Smooth muscle cell (in vitro differentiated cells): ENCODE measurements at regions not wholly inside any gene's neighbourhood (a gene's known extent, or its start where the extent isn't known, plus 50 kb on each side); places are given as distances from the start of the nearest gene placed in this dataset.

Source experiments
- DNase-seq: peaks from one replicate; lab custom pipeline; 2025; ENCODE audit not compliant: unreplicated experiment; lab: John Stamatoyannopoulos, UW
- H2AFZ ChIP-seq: fragments of 200-600 bp; sonication (generic); 2 replicates; pipeline ENCODE4 v1.6.0; 2016; ENCODE audit warnings: antibody characterized with exemption, low read depth, mild to moderate bottlenecking
- H3F3A ChIP-seq: fragments of 200-600 bp; sonication (generic); 2 replicates; pipeline ENCODE4 v1.6.0; 2017; ENCODE audit warnings: antibody characterized with exemption, low read depth
- H3K27ac ChIP-seq: fragments of 200-600 bp; sonication (generic); 2 replicates; pipeline ENCODE4 v1.5.1; 2016; ENCODE audit warnings: low read depth, mild to moderate bottlenecking
- H3K27me3 ChIP-seq: fragments of 200-600 bp; sonication (generic); 2 replicates; pipeline ENCODE4 v1.6.1; 2016; ENCODE audit warnings: low read depth, mild to moderate bottlenecking
- H3K36me3 ChIP-seq: fragments of 200-600 bp; sonication (generic); 2 replicates; pipeline ENCODE4 v1.5.1; 2016; ENCODE audit warnings: low read depth
- H3K4me1 ChIP-seq: fragments of 200-600 bp; sonication (generic); 2 replicates; pipeline ENCODE4 v1.5.1; 2016; ENCODE audit warnings: low read depth
- H3K4me2 ChIP-seq: fragments of 200-600 bp; sonication (generic); 2 replicates; pipeline ENCODE4 v1.6.0; 2016; ENCODE audit warnings: mild to moderate bottlenecking
- H3K4me3 ChIP-seq: fragments of 200-600 bp; sonication (generic); 2 replicates; pipeline ENCODE4 v1.5.1; 2016; ENCODE audit warnings: mild to moderate bottlenecking
- H3K79me2 ChIP-seq: fragments of 200-600 bp; sonication (generic); 2 replicates; pipeline ENCODE4 v1.6.0; 2016; ENCODE audit warnings: low read depth, mild to moderate bottlenecking
- H3K9ac ChIP-seq: fragments of 200-600 bp; sonication (generic); 2 replicates; pipeline ENCODE4 v1.6.0; 2016; ENCODE audit warnings: low read depth
- H3K9me3 ChIP-seq: fragments of 200-600 bp; sonication (generic); replicated peaks from 2 replicates; pipeline ENCODE4 v1.5.1; 2016; ENCODE audit warnings: low read depth
- H4K20me1 ChIP-seq: fragments of 200-600 bp; sonication (generic); 2 replicates; pipeline ENCODE4 v1.6.0; 2016; ENCODE audit warnings: low read depth
- WGBS: methylation state at CpG from one replicate; pipeline ENCODE4 v1.1.7; 2016; ENCODE audit warnings: low lambda C conversion rate; 5-methylcytosine and 5-hydroxymethylcytosine counted together
- TF ChIP-seq, protein P1 (sequence below): fragments of 200-600 bp; sonication (generic); IDR thresholded peaks from 2 replicates; pipeline ENCODE4 v1.5.1; 2017; ENCODE audit warnings: borderline replicate concordance, mild to moderate bottlenecking, antibody characterized with exemption; ENCODE audit not compliant: insufficient read depth, poor library complexity, severe bottlenecking

GRCh38 chr2:181817509-181817908 is 74.0 kb upstream of the ITPRID2 start:
- TF ChIP-seq, protein P1, sequence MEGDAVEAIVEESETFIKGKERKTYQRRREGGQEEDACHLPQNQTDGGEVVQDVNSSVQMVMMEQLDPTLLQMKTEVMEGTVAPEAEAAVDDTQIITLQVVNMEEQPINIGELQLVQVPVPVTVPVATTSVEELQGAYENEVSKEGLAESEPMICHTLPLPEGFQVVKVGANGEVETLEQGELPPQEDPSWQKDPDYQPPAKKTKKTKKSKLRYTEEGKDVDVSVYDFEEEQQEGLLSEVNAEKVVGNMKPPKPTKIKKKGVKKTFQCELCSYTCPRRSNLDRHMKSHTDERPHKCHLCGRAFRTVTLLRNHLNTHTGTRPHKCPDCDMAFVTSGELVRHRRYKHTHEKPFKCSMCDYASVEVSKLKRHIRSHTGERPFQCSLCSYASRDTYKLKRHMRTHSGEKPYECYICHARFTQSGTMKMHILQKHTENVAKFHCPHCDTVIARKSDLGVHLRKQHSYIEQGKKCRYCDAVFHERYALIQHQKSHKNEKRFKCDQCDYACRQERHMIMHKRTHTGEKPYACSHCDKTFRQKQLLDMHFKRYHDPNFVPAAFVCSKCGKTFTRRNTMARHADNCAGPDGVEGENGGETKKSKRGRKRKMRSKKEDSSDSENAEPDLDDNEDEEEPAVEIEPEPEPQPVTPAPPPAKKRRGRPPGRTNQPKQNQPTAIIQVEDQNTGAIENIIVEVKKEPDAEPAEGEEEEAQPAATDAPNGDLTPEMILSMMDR: no peak
- no peak overlapping the region for H3K9ac ChIP-seq
- H2AFZ ChIP-seq: peak overlapping the region; percentile 75
- no peaks in the 10 kb centered on the region for H3K79me2 ChIP-seq
- H3K4me1 ChIP-seq: peaks cover 4% of the 10 kb centered on the region
- H3F3A ChIP-seq: no peaks in the 10 kb centered on the region
- H3K9me3 ChIP-seq: no peaks in the 10 kb centered on the region
- no peaks in the 10 kb centered on the region for H3K27me3 ChIP-seq
- no peaks in the 10 kb centered on the region for H3K36me3 ChIP-seq
- H3K4me2 ChIP-seq: peak overlapping the region; percentile 29
- no peak for DNase-seq
- H3K4me3 ChIP-seq: no peak overlapping the region
- peak overlapping the region; percentile 42 for H3K27ac ChIP-seq
- no peaks in the 10 kb centered on the region for H4K20me1 ChIP-seq

DNA sequence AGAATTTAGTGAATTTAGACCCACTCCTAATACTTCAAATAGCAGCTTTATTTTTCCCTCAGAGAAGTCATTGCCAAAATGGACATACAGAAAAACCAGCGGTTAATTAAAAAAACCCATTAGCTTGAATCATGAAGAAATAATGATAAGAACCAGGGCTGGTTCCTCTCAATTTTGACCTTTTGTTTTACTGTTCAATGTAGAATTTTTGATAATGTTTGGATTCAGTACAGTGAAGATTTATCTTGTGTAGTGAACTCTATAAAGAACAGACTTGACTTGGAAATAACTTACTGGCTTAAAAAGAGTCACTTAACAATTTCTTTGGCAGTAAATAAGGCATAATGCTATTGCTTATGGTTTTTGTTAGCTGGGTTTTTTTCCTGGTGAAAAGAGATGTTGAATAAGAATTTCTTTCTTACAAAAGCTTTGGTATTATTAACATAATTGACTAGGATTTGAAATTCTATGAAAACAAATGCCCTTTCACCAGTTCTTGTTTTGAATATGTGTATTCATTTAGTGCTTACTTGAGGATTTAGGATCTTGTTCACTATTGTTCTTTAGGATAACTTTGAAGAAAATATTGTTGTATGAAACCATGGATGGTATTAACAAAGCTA is 73.4 kb upstream of the ITPRID2 start:
- TF ChIP-seq, protein P1: no peak
- no peaks in the 10 kb centered on the region for H4K20me1 ChIP-seq
- H3K27me3 ChIP-seq: no peaks in the 10 kb centered on the region
- 93% methylated on average over 1 of the region's 1 CpG for WGBS
- H3K27ac ChIP-seq: peak overlapping the region; percentile 42
- no peaks in the 10 kb centered on the region for H3K36me3 ChIP-seq
- H3K4me2 ChIP-seq: no peak overlapping the region
- peak overlapping the region; percentile 75 for H2AFZ ChIP-seq
- H3K9me3 ChIP-seq: no peaks in the 10 kb centered on the region
- DNase-seq: no peak
- no peaks in the 10 kb centered on the region for H3K79me2 ChIP-seq
- no peak overlapping the region for H3K9ac ChIP-seq
- peaks cover 4% of the 10 kb centered on the region for H3K4me1 ChIP-seq
- H3K4me3 ChIP-seq: no peak overlapping the region
- no peaks in the 10 kb centered on the region for H3F3A ChIP-seq

DNA sequence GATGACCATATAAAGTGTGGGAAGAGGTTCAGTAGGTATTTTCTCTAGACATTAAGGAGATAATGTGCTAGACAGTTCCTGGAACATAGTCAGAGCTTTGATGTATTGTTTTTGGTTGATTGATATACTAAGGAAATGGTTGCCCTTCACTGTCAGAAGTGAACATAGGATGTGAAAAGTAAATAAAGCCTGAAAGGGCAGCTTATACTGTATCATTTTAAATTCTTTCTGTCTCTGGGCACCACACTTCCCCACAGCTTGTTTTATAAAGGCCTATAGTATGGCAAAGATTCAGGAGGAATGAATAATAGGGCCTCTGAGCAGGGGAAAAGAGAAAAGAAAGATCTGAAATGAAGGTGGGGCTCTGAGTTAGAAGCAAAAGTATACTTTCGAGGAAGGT is 72.7 kb upstream of the ITPRID2 start:
- TF ChIP-seq, protein P1: no peak
- no peaks in the 10 kb centered on the region for H3K9me3 ChIP-seq
- H3K27me3 ChIP-seq: no peaks in the 10 kb centered on the region
- no peak overlapping the region for H3K4me2 ChIP-seq
- H3K79me2 ChIP-seq: no peaks in the 10 kb centered on the region
- peak overlapping the region; percentile 23 for H2AFZ ChIP-seq
- no peaks in the 10 kb centered on the region for H3F3A ChIP-seq
- no peak for DNase-seq
- no peak overlapping the region for H3K9ac ChIP-seq
- no peak overlapping the region for H3K4me3 ChIP-seq
- H3K36me3 ChIP-seq: no peaks in the 10 kb centered on the region
- no peaks in the 10 kb centered on the region for H4K20me1 ChIP-seq
- peaks cover 3% of the 10 kb centered on the region for H3K4me1 ChIP-seq
- whole genome bisulfite sequencing: 96% methylated on average over 1 of the region's 1 CpG
- no peak overlapping the region for H3K27ac ChIP-seq

DNA sequence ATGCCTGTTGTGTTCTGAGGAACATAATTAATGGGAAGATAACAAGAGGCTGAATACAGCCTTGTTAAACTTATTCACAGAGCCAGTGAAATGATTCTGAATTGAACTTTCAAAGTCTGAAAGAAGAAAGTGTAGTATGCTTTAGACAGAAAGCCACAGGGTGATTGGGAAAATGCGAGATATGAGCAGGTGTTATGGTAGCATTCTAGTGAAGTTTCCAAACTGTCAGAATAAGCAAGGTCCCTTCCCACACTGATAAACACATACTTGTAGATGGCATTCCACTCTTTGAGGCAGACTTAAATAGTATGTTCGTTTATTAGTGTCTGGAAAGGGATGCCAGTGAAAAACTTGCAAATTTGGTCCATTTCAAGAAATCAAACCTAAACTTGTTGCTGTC is 70.5 kb upstream of the ITPRID2 start:
- no peak for DNase-seq
- Histone ChIP-seq H3F3A (no peaks in the 10 kb centered on the region), H3K4me3 (no peak overlapping the region), H3K4me2 (no peak overlapping the region), H3K9ac (no peak overlapping the region), H3K9me3 (no peaks in the 10 kb centered on the region), H3K4me1 (no peaks in the 10 kb centered on the region), H4K20me1 (no peaks in the 10 kb centered on the region), H3K36me3 (no peaks in the 10 kb centered on the region), H3K79me2 (no peaks in the 10 kb centered on the region), H3K27ac (no peak overlapping the region), H3K27me3 (no peaks in the 10 kb centered on the region), H2AFZ (peak overlapping the region; percentile 40)
- WGBS: 68% methylated on average over 2 of the region's 2 CpGs
- TF ChIP-seq, protein P1: no peak
